OCI-LY3 (cell line): ENCODE measurements at regions not wholly inside any gene's neighbourhood (a gene's known extent, or its start where the extent isn't known, plus 50 kb on each side); places are given as distances from the start of the nearest gene placed in this dataset.

Source experiments
- CTCF ChIP-seq: fragments of 200-600, 300-600 bp; sonication (generic); IDR thresholded peaks from 2 replicates; pipeline ENCODE4 v1.5.1; 2014; ENCODE audit warnings: antibody characterized with exemption, low read length, low read depth
- EZH2phosphoT487 ChIP-seq: fragments of 200-600 bp; shearing (Covaris generic); IDR thresholded peaks from 2 replicates; pipeline ENCODE4 v1.6.1; 2018; ENCODE audit warnings: antibody characterized with exemption, mixed run types, low read depth

GRCh38 chr13:53822136-53822535 lies 793.5 kb downstream of the OLFM4 start:
- no peak for TF ChIP-seq CTCF
- TF ChIP-seq EZH2phosphoT487: no peak
